OCI-LY1 (cell line): ENCODE measurements at regions not wholly inside any gene's neighbourhood (a gene's known extent, or its start where the extent isn't known, plus 50 kb on each side); places are given as distances from the start of the nearest gene placed in this dataset.

Source experiments
- H2AFZ ChIP-seq: fragments of 200-600 bp; sonication (generic), shearing (Covaris generic); 2 replicates; pipeline ENCODE4 v1.6.0; 2014; ENCODE audit warnings: antibody characterized with exemption, mild to moderate bottlenecking, low read length
- H3F3A ChIP-seq: fragments of 200-600 bp; sonication (generic), shearing (Covaris generic); 2 replicates; pipeline ENCODE4 v1.6.0; 2014; ENCODE audit warnings: mild to moderate bottlenecking, antibody characterized with exemption, low read length, moderate library complexity; ENCODE audit not compliant: insufficient read depth
- H3K27ac ChIP-seq: fragments of 200-600 bp; sonication (generic); 2 replicates; pipeline ENCODE4 v1.5.1; 2014; ENCODE audit warnings: low read length, mixed run types, mild to moderate bottlenecking, low read depth; ENCODE audit not compliant: poor library complexity, severe bottlenecking
- H3K27me3 ChIP-seq: fragments of 200-600 bp; sonication (generic); 2 replicates; pipeline ENCODE4 v1.6.0; 2014; ENCODE audit warnings: antibody characterized with exemption, mild to moderate bottlenecking, low read length, moderate library complexity; ENCODE audit not compliant: insufficient read depth
- H3K36me3 ChIP-seq: fragments of 200-600 bp; sonication (generic); 2 replicates; pipeline ENCODE4 v1.6.1; 2014; ENCODE audit warnings: mild to moderate bottlenecking, antibody characterized with exemption, low read length, moderate library complexity, mixed read lengths; ENCODE audit not compliant: insufficient read depth
- H3K4me1 ChIP-seq: fragments of 200-600 bp; sonication (generic); 2 replicates; pipeline ENCODE4 v1.5.1; 2014; ENCODE audit warnings: mild to moderate bottlenecking, low read length, moderate library complexity; ENCODE audit not compliant: insufficient read depth, severe bottlenecking
- H3K4me2 ChIP-seq: fragments of 200-600 bp; sonication (generic), shearing (Covaris generic); 2 replicates; pipeline ENCODE4 v1.6.1; 2014; ENCODE audit warnings: low read length
- H3K4me3 ChIP-seq: fragments of 200-600 bp; sonication (generic); 2 replicates; pipeline ENCODE4 v1.5.1; 2014; ENCODE audit warnings: low read length, low read depth, mild to moderate bottlenecking, mixed read lengths; ENCODE audit not compliant: poor library complexity, severe bottlenecking
- H3K79me2 ChIP-seq: fragments of 200-600 bp; shearing (Covaris generic); 2 replicates; pipeline ENCODE4 v1.6.1; 2016; ENCODE audit warnings: mixed run types, low read length, mixed read lengths; ENCODE audit not compliant: insufficient read depth
- H3K9ac ChIP-seq: fragments of 200-600 bp; sonication (generic), shearing (Covaris generic); 2 replicates; pipeline ENCODE4 v1.6.1; 2014; ENCODE audit warnings: mild to moderate bottlenecking, low read length, mixed read lengths
- H3K9me2 ChIP-seq: fragments of 200-600 bp; sonication (generic), shearing (Covaris generic); 2 replicates; pipeline ENCODE4 v1.6.1; 2014; ENCODE audit warnings: low read depth, mild to moderate bottlenecking, low read length, mixed read lengths
- H3K9me3 ChIP-seq: fragments of 200-600 bp; shearing (Covaris generic); 2 replicates; pipeline ENCODE4 v1.6.1; 2014; ENCODE audit warnings: low read length, mixed read lengths
- H4K20me1 ChIP-seq: fragments of 200-600 bp; sonication (generic), shearing (Covaris generic); 2 replicates; pipeline ENCODE4 v1.6.0; 2016; ENCODE audit warnings: mild to moderate bottlenecking, low read length; ENCODE audit not compliant: insufficient read depth
- CTCF ChIP-seq: fragments of 200-600 bp; sonication (generic), shearing (Covaris generic); IDR thresholded peaks from 2 replicates; pipeline ENCODE4 v1.5.1; 2017; ENCODE audit warnings: mild to moderate bottlenecking, antibody characterized with exemption, low read length, moderate library complexity, mixed read lengths
- EZH2 ChIP-seq: fragments of 200-600 bp; sonication (generic), shearing (Covaris generic); IDR thresholded peaks from 2 replicates; pipeline ENCODE4 v1.8.0; 2017; ENCODE audit warnings: borderline replicate concordance, mixed run types, mild to moderate bottlenecking, antibody characterized with exemption, low read length, moderate library complexity, mixed read lengths

- H3K27ac ChIP-seq: no peak overlapping the region
- TF ChIP-seq CTCF (no peak), EZH2 (no peak)
- H3K27me3 ChIP-seq: no peaks in the 10 kb centered on the region
- no peaks in the 10 kb centered on the region for H3K9me2 ChIP-seq
- no peak overlapping the region for H3K4me2 ChIP-seq
- H3K79me2 ChIP-seq: no peaks in the 10 kb centered on the region
- no peak overlapping the region for H3K4me3 ChIP-seq
- no peaks in the 10 kb centered on the region for H4K20me1 ChIP-seq
- no peaks in the 10 kb centered on the region for H3K36me3 ChIP-seq
- no peak overlapping the region for H2AFZ ChIP-seq
- H3K9me3 ChIP-seq: no peaks in the 10 kb centered on the region
- no peaks in the 10 kb centered on the region for H3K4me1 ChIP-seq
- no peak overlapping the region for H3K9ac ChIP-seq
- no peaks in the 10 kb centered on the region for H3F3A ChIP-seq
These were observed 256.1 kb upstream of the PLSCR5 start for GRCh38 chr3:146861262-146861661.

- Histone ChIP-seq H3K4me2 (no peak overlapping the region), H3F3A (no peaks in the 10 kb centered on the region), H3K27ac (no peak overlapping the region), H4K20me1 (no peaks in the 10 kb centered on the region), H2AFZ (no peak overlapping the region), H3K36me3 (no peaks in the 10 kb centered on the region), H3K27me3 (no peaks in the 10 kb centered on the region), H3K79me2 (no peaks in the 10 kb centered on the region), H3K4me1 (no peaks in the 10 kb centered on the region), H3K4me3 (no peak overlapping the region), H3K9ac (no peak overlapping the region), H3K9me3 (no peaks in the 10 kb centered on the region), H3K9me2 (no peaks in the 10 kb centered on the region)
- TF ChIP-seq CTCF (no peak), EZH2 (no peak)
These were observed 249.4 kb upstream of the PLSCR5 start for GRCh38 chr3:146854523-146854922.

- TF ChIP-seq CTCF (no peak), EZH2 (no peak)
- no peak overlapping the region for H3K4me2 ChIP-seq
- H3K27ac ChIP-seq: no peak overlapping the region
- no peaks in the 10 kb centered on the region for H3K27me3 ChIP-seq
- no peaks in the 10 kb centered on the region for H3K9me3 ChIP-seq
- H3K4me1 ChIP-seq: no peaks in the 10 kb centered on the region
- no peak overlapping the region for H3K4me3 ChIP-seq
- no peak overlapping the region for H3K9ac ChIP-seq
- no peaks in the 10 kb centered on the region for H3F3A ChIP-seq
- H2AFZ ChIP-seq: no peak overlapping the region
- H3K9me2 ChIP-seq: no peaks in the 10 kb centered on the region
- no peaks in the 10 kb centered on the region for H3K36me3 ChIP-seq
- H3K79me2 ChIP-seq: no peaks in the 10 kb centered on the region
- no peaks in the 10 kb centered on the region for H4K20me1 ChIP-seq
These were observed 246.5 kb upstream of the PLSCR5 start for GRCh38 chr3:146851665-146852064.
